Stimulated activated CD8-positive, alpha-beta memory T cell treated with anti-CD3 and anti-CD28 coated beads, Interleukin-12 subunit alpha, Interleukin-12 subunit beta, amount 100 ng/mL, for 1 hour (primary cell): ENCODE measurements at regions not wholly inside any gene's neighbourhood (a gene's known extent, or its start where the extent isn't known, plus 50 kb on each side); places are given as distances from the start of the nearest gene placed in this dataset.
"Not testable (repeated sequence)": the region's sequence is repeated elsewhere in the genome, so short reads cannot be mapped to it uniquely, and the experiment has no call there.

Experiments
- DNase-seq: peaks from one replicate; pipeline ENCODE4 v3.0.0-alpha.2; 2020; ENCODE audit warnings: low read depth

- no peak for DNase-seq
These were observed 220.4 kb upstream of the IRX4 start for GRCh38 chr5:2102819-2103776.

GRCh38 chr5:2101685-2102084 lies 219.0 kb upstream of the IRX4 start:
- no peak for DNase-seq

GRCh38 chr5:2096887-2097505 lies 214.3 kb upstream of the IRX4 start:
- DNase-seq, result no peak

GRCh38 chr5:2095011-2095410 lies 212.3 kb upstream of the IRX4 start:
- DNase-seq, result no peak

- DNase-seq, result no peak
These were observed 211.9 kb upstream of the IRX4 start for GRCh38 chr5:2094616-2094995.

- DNase-seq, result no peak
These were observed 211.3 kb upstream of the IRX4 start for GRCh38 chr5:2093859-2094615.

GRCh38 chr5:2091921-2092320 lies 209.2 kb upstream of the IRX4 start:
- DNase-seq, result no peak

- no peak for DNase-seq
These were observed 205.3 kb upstream of the IRX4 start for GRCh38 chr5:2087980-2088379.

GRCh38 chr5:2075365-2075764 lies 192.6 kb upstream of the IRX4 start:
- DNase-seq, result no peak

GRCh38 chr5:2071562-2071961 lies 188.8 kb upstream of the IRX4 start:
- no peak for DNase-seq

GRCh38 chr5:2070787-2071186 lies 188.1 kb upstream of the IRX4 start:
- DNase-seq, result not testable (repeated sequence)

- no peak for DNase-seq
These were observed 185.8 kb upstream of the IRX4 start for GRCh38 chr5:2068531-2068930.

GRCh38 chr5:2066373-2066772 lies 183.6 kb upstream of the IRX4 start:
- DNase-seq, result no peak

GRCh38 chr5:2063380-2063779 lies 180.7 kb upstream of the IRX4 start:
- DNase-seq, result not testable (repeated sequence)

- no peak for DNase-seq
These were observed 170.0 kb upstream of the IRX4 start for GRCh38 chr5:2052687-2053086.

- no peak for DNase-seq
These were observed 167.2 kb upstream of the IRX4 start for GRCh38 chr5:2049876-2050275.

GRCh38 chr5:2048664-2049063 lies 165.9 kb upstream of the IRX4 start:
- no peak for DNase-seq

GRCh38 chr5:2047341-2047927 lies 164.7 kb upstream of the IRX4 start:
- DNase-seq, result no peak

- no peak for DNase-seq
These were observed 161.3 kb upstream of the IRX4 start for GRCh38 chr5:2044041-2044440.

- no peak for DNase-seq
These were observed 156.4 kb upstream of the IRX4 start for GRCh38 chr5:2039180-2039531.

- DNase-seq, result peak; percentile 29
These were observed 155.8 kb upstream of the IRX4 start for GRCh38 chr5:2038321-2039179.

- DNase-seq, result no peak
These were observed 154.2 kb upstream of the IRX4 start for GRCh38 chr5:2036885-2037284.
